Loucy (cell line): ENCODE measurements at regions not wholly inside any gene's neighbourhood (a gene's known extent, or its start where the extent isn't known, plus 50 kb on each side); places are given as distances from the start of the nearest gene placed in this dataset.

Source experiments
- H2AFZ ChIP-seq: fragments of 200-600 bp; sonication (generic); 2 replicates; pipeline ENCODE4 v1.6.0; 2016; ENCODE audit warnings: antibody characterized with exemption, mild to moderate bottlenecking, low read length, moderate library complexity
- H3F3A ChIP-seq: fragments of 200-600 bp; 2 replicates; pipeline ENCODE4 v1.6.0; 2016; ENCODE audit warnings: antibody characterized with exemption, low read depth, mild to moderate bottlenecking
- H3K27me3 ChIP-seq: fragments of 200-600 bp; sonication (generic); 2 replicates; pipeline ENCODE4 v1.6.1; 2014; ENCODE audit warnings: low read length, mild to moderate bottlenecking; ENCODE audit not compliant: insufficient read depth, poor library complexity, severe bottlenecking
- H3K36me3 ChIP-seq: fragments of 200-600 bp; sonication (generic); 2 replicates; pipeline ENCODE4 v1.6.1; 2016; ENCODE audit warnings: low read length; ENCODE audit not compliant: insufficient read depth
- H3K4me1 ChIP-seq: fragments of 200-600 bp; sonication (generic); 2 replicates; pipeline ENCODE4 v1.5.1; 2014; ENCODE audit warnings: low read length, mild to moderate bottlenecking; ENCODE audit not compliant: insufficient read depth, poor library complexity, severe bottlenecking
- H3K4me2 ChIP-seq: fragments of 200-600 bp; sonication (generic); 2 replicates; pipeline ENCODE4 v1.6.0; 2014; ENCODE audit warnings: antibody characterized with exemption, low read length, low read depth, mild to moderate bottlenecking; ENCODE audit not compliant: poor library complexity, severe bottlenecking
- H3K4me3 ChIP-seq: fragments of 200-600 bp; sonication (generic); 2 replicates; pipeline ENCODE4 v1.5.1; 2014; ENCODE audit warnings: low read length, mild to moderate bottlenecking, mixed read lengths; ENCODE audit not compliant: poor library complexity, severe bottlenecking
- H3K79me2 ChIP-seq: fragments of 200-600 bp; sonication (generic); 2 replicates; pipeline ENCODE4 v1.6.1; 2014; ENCODE audit warnings: low read length; ENCODE audit not compliant: insufficient read depth
- H3K9ac ChIP-seq: fragments of 200-600 bp; sonication (generic); 2 replicates; pipeline ENCODE4 v1.6.0; 2014; ENCODE audit warnings: mild to moderate bottlenecking, low read depth, low read length, moderate library complexity; ENCODE audit not compliant: poor library complexity, severe bottlenecking
- H3K9me2 ChIP-seq: fragments of 200-600 bp; sonication (generic); replicated peaks from 2 replicates; pipeline ENCODE4 v1.6.1; 2016; ENCODE audit warnings: low read depth, low read length, mixed read lengths
- H3K9me3 ChIP-seq: fragments of 200-600 bp; sonication (generic); 2 replicates; pipeline ENCODE4 v1.6.1; 2014; ENCODE audit warnings: mild to moderate bottlenecking, antibody characterized with exemption, low read length, low read depth; ENCODE audit not compliant: insufficient read depth
- H4K20me1 ChIP-seq: fragments of 200-600 bp; sonication (generic); 2 replicates; pipeline ENCODE4 v1.6.0; 2014; ENCODE audit warnings: antibody characterized with exemption, low read length, mild to moderate bottlenecking; ENCODE audit not compliant: insufficient read depth, poor library complexity, severe bottlenecking
- CTCF ChIP-seq: fragments of 200-600 bp; sonication (generic); conservative IDR thresholded peaks from 2 replicates; pipeline ENCODE4 v1.5.1; 2014; ENCODE audit warnings: mild to moderate bottlenecking, antibody characterized with exemption, low read length
- EZH2phosphoT487 ChIP-seq: fragments of 200-600 bp; IDR thresholded peaks from 2 replicates; pipeline ENCODE4 v1.6.1; 2018; ENCODE audit warnings: antibody characterized with exemption, mild to moderate bottlenecking, moderate library complexity, borderline replicate concordance

GRCh38 chr5:72613515-72613914 is 106.3 kb upstream of the ZNF366 start:
- Histone ChIP-seq H2AFZ (no peak overlapping the region), H3K4me3 (no peak overlapping the region), H3K4me1 (no peaks in the 10 kb centered on the region), H3K27me3 (no peaks in the 10 kb centered on the region), H3K79me2 (no peaks in the 10 kb centered on the region), H3F3A (no peaks in the 10 kb centered on the region), H3K9me2 (no peaks in the 10 kb centered on the region), H3K36me3 (no peaks in the 10 kb centered on the region), H3K9ac (no peak overlapping the region), H3K4me2 (no peak overlapping the region), H3K9me3 (no peaks in the 10 kb centered on the region), H4K20me1 (no peaks in the 10 kb centered on the region)
- TF ChIP-seq CTCF, result no peak
- TF ChIP-seq EZH2phosphoT487, result no peak

- H3K36me3 ChIP-seq, result no peaks in the 10 kb centered on the region
- no peaks in the 10 kb centered on the region for H4K20me1 ChIP-seq
- H3K9me2 ChIP-seq, result no peaks in the 10 kb centered on the region
- H2AFZ ChIP-seq, result no peak overlapping the region
- no peak overlapping the region for H3K4me2 ChIP-seq
- H3K9me3 ChIP-seq, result no peaks in the 10 kb centered on the region
- H3K27me3 ChIP-seq, result no peaks in the 10 kb centered on the region
- H3K9ac ChIP-seq, result no peak overlapping the region
- no peaks in the 10 kb centered on the region for H3F3A ChIP-seq
- H3K4me1 ChIP-seq, result no peaks in the 10 kb centered on the region
- no peaks in the 10 kb centered on the region for H3K79me2 ChIP-seq
- TF ChIP-seq EZH2phosphoT487, result no peak
- TF ChIP-seq CTCF, result no peak
- H3K4me3 ChIP-seq, result no peak overlapping the region
These were observed 105.6 kb upstream of the ZNF366 start for GRCh38 chr5:72612810-72613209.

GRCh38 chr5:72611118-72611730 is 104.0 kb upstream of the ZNF366 start:
- Histone ChIP-seq H3F3A (no peaks in the 10 kb centered on the region), H3K79me2 (no peaks in the 10 kb centered on the region), H3K36me3 (no peaks in the 10 kb centered on the region), H4K20me1 (no peaks in the 10 kb centered on the region), H3K9me2 (no peaks in the 10 kb centered on the region), H3K27me3 (no peaks in the 10 kb centered on the region), H3K4me1 (no peaks in the 10 kb centered on the region), H3K4me2 (no peak overlapping the region), H3K9me3 (no peaks in the 10 kb centered on the region), H3K4me3 (no peak overlapping the region), H3K9ac (no peak overlapping the region), H2AFZ (peak overlapping the region; percentile 71; the same call in 1 of the 2 replicates)
- TF ChIP-seq CTCF (peak; percentile 95), EZH2phosphoT487 (no peak)
